Lower leg skin (tissue), 3 donors: ENCODE measurements at regions not wholly inside any gene's neighbourhood (a gene's known extent, or its start where the extent isn't known, plus 50 kb on each side); places are given as distances from the start of the nearest gene placed in this dataset.

Experiments used
- POLR2A ChIP-seq, 2 donors: fragments of 450-650 bp; IDR thresholded peaks; one replicate each; pipeline ENCODE4 v1.6.1; 2016 to 2017; ENCODE audit warnings: antibody characterized with exemption in 2 of 2, mild to moderate bottlenecking in 1 of 2, moderate library complexity in 1 of 2
- TF ChIP-seq, protein P1 (sequence below), 3 donors: fragments of 450-650 bp; IDR thresholded peaks; one replicate each; pipeline ENCODE4 v1.5.1; 2016; ENCODE audit warnings: antibody characterized with exemption in 3 of 3, mild to moderate bottlenecking in 3 of 3, moderate library complexity in 2 of 3

DNA sequence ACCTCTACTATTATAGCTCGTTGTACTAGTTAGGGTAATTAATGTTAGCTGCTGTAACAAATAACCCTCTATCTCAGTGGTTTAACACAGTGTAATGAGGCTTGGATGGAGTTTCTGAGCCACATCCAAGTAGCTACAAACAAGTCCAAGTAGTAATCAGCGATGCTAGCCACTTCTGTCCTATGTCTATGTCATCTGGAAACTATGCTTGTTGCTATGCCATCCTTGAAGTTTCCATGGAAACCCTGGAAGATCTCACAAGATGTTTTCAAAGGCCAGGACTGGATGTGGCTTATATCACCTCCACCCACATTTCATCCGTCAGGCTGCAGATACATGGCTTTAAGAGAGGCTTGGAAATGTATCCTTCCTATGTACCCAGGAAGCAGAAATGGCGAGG lies 422.1 kb downstream of the AACS start:
- TF ChIP-seq, protein P1, sequence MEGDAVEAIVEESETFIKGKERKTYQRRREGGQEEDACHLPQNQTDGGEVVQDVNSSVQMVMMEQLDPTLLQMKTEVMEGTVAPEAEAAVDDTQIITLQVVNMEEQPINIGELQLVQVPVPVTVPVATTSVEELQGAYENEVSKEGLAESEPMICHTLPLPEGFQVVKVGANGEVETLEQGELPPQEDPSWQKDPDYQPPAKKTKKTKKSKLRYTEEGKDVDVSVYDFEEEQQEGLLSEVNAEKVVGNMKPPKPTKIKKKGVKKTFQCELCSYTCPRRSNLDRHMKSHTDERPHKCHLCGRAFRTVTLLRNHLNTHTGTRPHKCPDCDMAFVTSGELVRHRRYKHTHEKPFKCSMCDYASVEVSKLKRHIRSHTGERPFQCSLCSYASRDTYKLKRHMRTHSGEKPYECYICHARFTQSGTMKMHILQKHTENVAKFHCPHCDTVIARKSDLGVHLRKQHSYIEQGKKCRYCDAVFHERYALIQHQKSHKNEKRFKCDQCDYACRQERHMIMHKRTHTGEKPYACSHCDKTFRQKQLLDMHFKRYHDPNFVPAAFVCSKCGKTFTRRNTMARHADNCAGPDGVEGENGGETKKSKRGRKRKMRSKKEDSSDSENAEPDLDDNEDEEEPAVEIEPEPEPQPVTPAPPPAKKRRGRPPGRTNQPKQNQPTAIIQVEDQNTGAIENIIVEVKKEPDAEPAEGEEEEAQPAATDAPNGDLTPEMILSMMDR (IDR thresholded peaks at IDR 0.05): no peak
- no peak for TF ChIP-seq POLR2A (IDR thresholded peaks at IDR 0.05)
